ENCODE measurements at regions not wholly inside any gene's neighbourhood (a gene's known extent, or its start where the extent isn't known, plus 50 kb on each side); places are given as distances from the start of the nearest gene placed in this dataset.

- no peak for TF ChIP-seq CTCF (conservative IDR thresholded peaks at IDR 0.05; ENCODE audit: low read depth, low read length)
- TF ChIP-seq EZH2 (IDR thresholded peaks at IDR 0.05; ENCODE audit: borderline replicate concordance, low read depth, low read length, poor library complexity, severe bottlenecking): no peak
Measured at GRCh38 chr2:142445551-142446072, 314.8 kb upstream of the LRP1B start.
